Type B pancreatic cell (in vitro differentiated cells): ENCODE measurements at regions not wholly inside any gene's neighbourhood (a gene's known extent, or its start where the extent isn't known, plus 50 kb on each side); places are given as distances from the start of the nearest gene placed in this dataset.

Experiments used
- DNase-seq: peaks from one replicate; pipeline ENCODE4 v3.0.0; 2021; ENCODE audit warnings: mixed read lengths; ENCODE audit not compliant: unreplicated experiment; ENCODE audit errors: extremely low spot score
- H3K27ac Mint-ChIP-seq: 2 replicates; pipeline ENCODE4 v1.8.0; 2021; ENCODE audit warnings: mild to moderate bottlenecking, mixed read lengths
- H3K27me3 Mint-ChIP-seq: 2 replicates; pipeline ENCODE4 v1.8.0; 2021; ENCODE audit warnings: mixed read lengths
- H3K36me3 Mint-ChIP-seq: 2 replicates; pipeline ENCODE4 v1.8.0; 2021; ENCODE audit warnings: mixed read lengths
- H3K4me1 Mint-ChIP-seq: one replicate; pipeline ENCODE4 v1.8.0; 2021; ENCODE audit warnings: mixed read lengths; ENCODE audit not compliant: unreplicated experiment
- H3K4me3 Mint-ChIP-seq: 2 replicates; pipeline ENCODE4 v1.8.0; 2021; ENCODE audit warnings: mild to moderate bottlenecking, mixed read lengths
- H3K9me3 Mint-ChIP-seq: 2 replicates; pipeline ENCODE4 v1.8.0; 2021; ENCODE audit warnings: mixed read lengths
- TF ChIP-seq, protein P1 (sequence below): fragments of 200-600 bp; sonication (generic); conservative IDR thresholded peaks from 2 replicates; pipeline ENCODE4 v1.5.0; 2021; ENCODE audit warnings: antibody characterized with exemption, mild to moderate bottlenecking

DNA sequence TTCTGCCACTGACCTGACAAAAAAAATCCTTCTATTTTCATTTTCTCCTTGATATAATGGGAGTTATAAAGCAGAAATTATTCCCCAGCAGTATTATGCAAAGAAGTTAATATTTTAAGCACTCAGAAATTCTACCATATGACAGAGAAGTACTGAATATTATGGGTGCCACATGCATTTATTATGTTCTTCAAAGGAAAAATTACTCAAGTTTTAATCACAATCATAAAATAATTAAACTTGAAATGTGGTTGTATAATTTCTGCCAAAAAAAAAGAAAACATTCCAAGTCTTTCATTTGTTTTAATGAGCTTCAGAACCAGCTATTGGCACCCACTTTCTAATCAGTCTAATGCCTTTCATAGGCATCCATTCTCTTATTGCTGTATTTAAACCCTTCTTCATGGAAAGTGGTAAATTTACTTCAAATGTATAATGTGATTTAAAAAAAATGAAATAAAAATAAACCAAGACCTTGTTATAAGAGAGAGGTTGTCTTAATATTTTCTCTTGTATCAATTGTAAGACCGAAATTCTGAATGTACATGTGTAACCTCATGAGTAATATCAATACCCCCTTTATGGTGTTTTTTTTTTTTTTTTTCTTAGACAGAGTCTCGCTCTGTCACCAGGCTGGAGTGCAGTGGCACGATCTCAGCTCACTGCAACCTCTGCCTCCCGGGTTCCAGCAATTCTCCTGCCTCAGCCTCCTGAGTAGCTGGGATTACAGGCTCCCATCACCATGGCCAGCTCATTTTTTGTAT, 302.3 kb downstream of the IRS1 start:
- H3K27me3 Mint-ChIP-seq, result no peaks in the 10 kb centered on the region
- H3K4me1 Mint-ChIP-seq, result no peaks in the 10 kb centered on the region
- DNase-seq, result no peak
- peaks cover 10% of the 10 kb centered on the region for H3K9me3 Mint-ChIP-seq
- H3K27ac Mint-ChIP-seq, result no peak overlapping the region
- no peak overlapping the region for H3K4me3 Mint-ChIP-seq
- TF ChIP-seq, protein P1, sequence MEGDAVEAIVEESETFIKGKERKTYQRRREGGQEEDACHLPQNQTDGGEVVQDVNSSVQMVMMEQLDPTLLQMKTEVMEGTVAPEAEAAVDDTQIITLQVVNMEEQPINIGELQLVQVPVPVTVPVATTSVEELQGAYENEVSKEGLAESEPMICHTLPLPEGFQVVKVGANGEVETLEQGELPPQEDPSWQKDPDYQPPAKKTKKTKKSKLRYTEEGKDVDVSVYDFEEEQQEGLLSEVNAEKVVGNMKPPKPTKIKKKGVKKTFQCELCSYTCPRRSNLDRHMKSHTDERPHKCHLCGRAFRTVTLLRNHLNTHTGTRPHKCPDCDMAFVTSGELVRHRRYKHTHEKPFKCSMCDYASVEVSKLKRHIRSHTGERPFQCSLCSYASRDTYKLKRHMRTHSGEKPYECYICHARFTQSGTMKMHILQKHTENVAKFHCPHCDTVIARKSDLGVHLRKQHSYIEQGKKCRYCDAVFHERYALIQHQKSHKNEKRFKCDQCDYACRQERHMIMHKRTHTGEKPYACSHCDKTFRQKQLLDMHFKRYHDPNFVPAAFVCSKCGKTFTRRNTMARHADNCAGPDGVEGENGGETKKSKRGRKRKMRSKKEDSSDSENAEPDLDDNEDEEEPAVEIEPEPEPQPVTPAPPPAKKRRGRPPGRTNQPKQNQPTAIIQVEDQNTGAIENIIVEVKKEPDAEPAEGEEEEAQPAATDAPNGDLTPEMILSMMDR, result no peak
- H3K36me3 Mint-ChIP-seq, result no peaks in the 10 kb centered on the region

DNA sequence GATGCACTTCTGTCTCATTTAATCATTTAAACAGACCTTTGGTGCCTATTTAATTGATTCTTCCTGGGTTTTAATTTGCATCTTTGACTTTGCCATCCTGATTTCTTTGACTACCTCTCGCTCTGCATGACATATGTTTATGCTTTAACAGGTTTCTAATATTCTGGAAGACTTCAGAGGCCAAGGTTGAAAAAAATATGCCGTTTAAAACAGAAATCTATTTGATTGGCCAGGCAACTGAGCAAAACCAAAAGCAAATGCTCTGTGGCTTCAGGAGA, 303.4 kb downstream of the IRS1 start:
- H3K27ac Mint-ChIP-seq, result peak overlapping the region; percentile 12
- no peak overlapping the region for H3K4me3 Mint-ChIP-seq
- no peaks in the 10 kb centered on the region for H3K36me3 Mint-ChIP-seq
- no peaks in the 10 kb centered on the region for H3K27me3 Mint-ChIP-seq
- DNase-seq, result no peak
- H3K9me3 Mint-ChIP-seq, result peaks cover 10% of the 10 kb centered on the region
- TF ChIP-seq, protein P1, result no peak
- H3K4me1 Mint-ChIP-seq, result no peaks in the 10 kb centered on the region

DNA sequence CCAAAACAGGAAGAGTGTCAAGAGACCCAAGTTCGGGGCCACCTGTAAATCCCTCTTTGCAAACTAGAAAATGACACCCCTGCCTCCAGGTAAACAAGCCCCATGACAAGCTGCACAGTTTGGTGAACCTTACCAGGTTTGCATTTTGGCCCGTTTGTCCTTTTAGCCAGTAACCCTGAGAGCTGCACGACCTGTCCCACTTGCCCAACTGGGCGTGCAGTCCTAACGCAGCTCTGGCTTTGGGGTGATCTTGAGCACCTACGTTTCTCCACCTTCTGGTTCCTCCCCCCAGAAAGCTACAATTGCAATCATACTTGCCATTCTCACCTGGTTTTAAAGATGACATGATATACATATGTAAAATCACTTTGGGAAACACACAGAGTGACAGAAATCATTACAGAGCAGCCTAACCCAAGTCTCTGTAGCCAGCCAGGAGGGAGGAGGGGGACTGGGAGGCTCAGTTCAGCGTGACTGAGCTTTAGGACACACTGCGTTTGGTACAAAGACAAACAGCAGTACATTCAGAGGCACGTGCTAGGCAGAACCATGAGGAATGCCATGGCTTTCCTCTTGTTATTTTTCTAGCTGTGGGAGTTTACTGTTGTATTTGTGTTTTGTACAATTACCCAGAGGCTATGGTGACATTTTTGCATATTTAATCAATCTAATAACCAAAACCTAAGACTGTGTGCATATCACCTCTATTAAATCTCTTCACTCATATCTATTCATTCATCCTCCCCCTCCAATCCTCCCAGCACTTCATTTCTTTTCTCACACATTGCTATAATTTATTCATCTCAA, 304.0 kb downstream of the IRS1 start:
- H3K27me3 Mint-ChIP-seq, result no peaks in the 10 kb centered on the region
- peak overlapping the region; percentile 12 for H3K27ac Mint-ChIP-seq
- H3K4me1 Mint-ChIP-seq, result no peaks in the 10 kb centered on the region
- DNase-seq, result no peak
- no peak overlapping the region for H3K4me3 Mint-ChIP-seq
- TF ChIP-seq, protein P1, result no peak
- no peaks in the 10 kb centered on the region for H3K36me3 Mint-ChIP-seq
- H3K9me3 Mint-ChIP-seq, result peaks cover 6% of the 10 kb centered on the region

DNA sequence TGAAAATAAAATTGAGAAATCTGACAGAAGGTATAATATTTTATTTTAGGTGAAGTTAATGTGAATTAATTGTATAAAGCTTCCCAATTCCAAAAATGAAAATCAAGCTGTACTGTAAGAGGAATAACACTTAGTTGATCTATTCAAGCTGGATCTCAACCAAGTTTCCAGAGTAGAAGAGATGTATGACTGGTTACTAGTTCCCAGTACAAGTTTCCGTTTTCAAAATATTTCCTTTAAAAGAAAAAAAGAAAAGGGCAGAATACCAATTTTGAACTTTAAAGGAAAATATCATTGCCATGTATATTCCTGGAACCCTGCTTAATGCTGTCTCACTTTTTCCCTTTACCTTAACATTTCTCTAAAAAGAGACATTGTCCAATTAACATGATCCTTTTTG, 308.5 kb downstream of the IRS1 start:
- TF ChIP-seq, protein P1, result no peak
- no peak for DNase-seq
- Mint-ChIP-seq H3K4me1 (no peaks in the 10 kb centered on the region), H3K4me3 (no peak overlapping the region), H3K27me3 (no peaks in the 10 kb centered on the region), H3K36me3 (no peaks in the 10 kb centered on the region), H3K9me3 (peaks cover 4% of the 10 kb centered on the region), H3K27ac (no peak overlapping the region)

DNA sequence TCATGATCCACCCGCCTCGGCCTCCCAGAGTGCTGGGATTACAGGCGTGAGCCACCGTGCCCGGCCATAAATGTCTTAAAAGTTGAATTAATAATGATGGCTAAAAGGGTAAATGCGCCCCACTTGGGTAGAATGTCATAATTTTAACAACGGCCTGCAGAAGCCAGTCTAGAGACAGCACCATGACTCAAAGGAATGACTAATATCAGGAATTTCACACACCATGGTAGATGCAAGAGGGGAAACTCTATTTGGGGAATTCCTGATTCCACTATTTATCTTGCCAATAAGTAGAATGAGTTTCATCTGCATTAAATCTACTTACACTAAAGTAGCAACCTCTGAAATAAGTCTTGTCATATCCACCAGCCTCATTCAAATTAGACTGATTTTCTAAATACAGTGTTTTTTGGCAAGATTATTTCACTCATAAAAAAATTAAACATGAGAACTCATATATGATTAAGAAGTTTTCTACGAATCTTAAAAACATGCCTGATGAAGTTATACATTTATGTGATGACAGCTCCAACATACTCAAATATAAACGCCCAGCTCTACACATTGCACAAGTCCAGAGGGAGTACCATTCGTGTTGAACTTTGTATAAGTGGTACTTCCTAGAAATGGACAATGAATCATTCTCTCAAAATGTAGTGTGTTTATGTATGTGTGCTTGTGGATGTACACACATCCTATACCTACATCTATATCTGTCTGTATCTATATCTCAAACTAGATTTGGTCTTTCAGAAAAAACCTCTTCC, 309.7 kb downstream of the IRS1 start:
- TF ChIP-seq, protein P1, result no peak
- Mint-ChIP-seq H3K9me3 (peaks cover 4% of the 10 kb centered on the region), H3K27me3 (no peaks in the 10 kb centered on the region), H3K36me3 (no peaks in the 10 kb centered on the region), H3K4me3 (no peak overlapping the region), H3K27ac (no peak overlapping the region), H3K4me1 (peaks cover under 1% of the 10 kb centered on the region)
- DNase-seq, result no peak
